ENCODE measurements at regions not wholly inside any gene's neighbourhood (a gene's known extent, or its start where the extent isn't known, plus 50 kb on each side); places are given as distances from the start of the nearest gene placed in this dataset.

DNA sequence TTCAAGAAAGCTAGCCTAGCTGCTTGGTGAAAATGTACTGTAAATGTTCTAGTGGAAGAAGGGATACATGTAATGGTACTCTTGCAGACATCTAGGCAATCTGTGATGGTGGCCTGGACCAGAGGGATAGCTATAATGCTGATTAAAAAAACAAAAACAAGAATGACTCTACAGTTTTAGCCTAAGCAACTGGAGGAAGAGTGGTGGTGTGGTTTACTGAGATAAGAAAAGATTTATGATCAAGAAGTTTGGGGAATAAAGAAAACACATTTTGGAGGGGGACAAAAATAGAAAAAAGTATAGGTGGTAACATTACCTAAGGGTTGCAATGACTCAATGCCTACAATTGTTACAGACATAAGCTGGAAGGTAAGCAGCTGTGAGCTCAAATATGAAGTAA, 1080.7 kb upstream of the CELF4 start:
- no peak for DNase-seq

DNA sequence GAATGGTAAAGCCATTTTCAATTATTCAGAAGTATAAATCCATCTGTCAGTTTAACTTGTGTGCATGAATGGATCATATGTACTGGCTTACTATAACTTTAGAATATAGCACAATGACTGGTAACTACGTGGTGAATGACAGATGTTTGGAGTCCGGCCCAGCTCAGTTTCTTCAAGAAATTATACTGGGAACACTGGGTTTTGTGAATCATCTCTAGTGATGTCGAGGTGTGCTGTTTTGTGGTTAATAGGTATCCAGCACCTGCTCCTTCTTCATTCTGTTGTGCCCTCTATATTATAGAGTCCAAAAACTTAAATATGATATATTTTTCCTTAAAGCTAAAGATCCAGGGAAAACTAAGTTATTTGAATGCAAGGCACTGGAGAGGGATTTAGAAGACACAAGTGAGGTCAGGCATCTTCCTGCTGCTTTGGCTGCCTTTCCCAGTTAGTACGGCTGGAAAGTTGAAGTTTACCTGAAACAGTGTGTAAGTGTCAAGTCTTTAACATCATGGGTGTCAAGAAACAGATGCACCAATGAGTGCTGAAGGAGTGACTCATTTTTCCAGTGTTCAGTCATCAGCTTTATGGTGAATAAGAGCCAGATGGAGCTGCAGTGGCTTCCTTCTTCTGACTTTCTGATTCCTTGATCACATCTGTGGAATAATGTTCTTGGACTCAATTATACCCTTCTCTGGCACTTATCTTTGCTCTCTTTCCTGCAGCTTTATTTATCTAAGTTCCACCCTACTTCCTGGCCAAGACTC, 1079.5 kb upstream of the CELF4 start:
- DNase-seq: peak; percentile 11

GRCh38 chr18:38642711-38643110, 1077.1 kb upstream of the CELF4 start:
- DNase-seq: no peak

DNA sequence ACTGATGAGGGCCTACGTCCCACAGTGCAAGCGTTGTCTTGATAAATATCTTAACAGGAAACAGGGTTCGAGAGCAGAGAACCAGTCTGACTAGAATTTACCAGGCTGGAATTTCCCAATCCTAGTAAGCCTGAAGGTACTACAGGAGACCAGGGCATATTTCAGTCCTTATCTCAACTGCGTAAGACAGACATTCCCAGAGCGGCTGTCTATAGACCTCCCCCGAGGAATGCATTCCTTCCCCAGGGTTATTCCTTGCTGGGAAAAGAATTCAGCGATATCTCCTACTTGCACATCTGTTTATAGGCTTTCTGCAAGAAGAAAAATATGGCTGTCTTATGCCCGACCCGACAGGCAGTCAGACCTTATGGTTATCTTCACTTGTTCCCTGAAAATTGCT, 1074.1 kb upstream of the CELF4 start:
- peak; percentile 17 for DNase-seq

DNA sequence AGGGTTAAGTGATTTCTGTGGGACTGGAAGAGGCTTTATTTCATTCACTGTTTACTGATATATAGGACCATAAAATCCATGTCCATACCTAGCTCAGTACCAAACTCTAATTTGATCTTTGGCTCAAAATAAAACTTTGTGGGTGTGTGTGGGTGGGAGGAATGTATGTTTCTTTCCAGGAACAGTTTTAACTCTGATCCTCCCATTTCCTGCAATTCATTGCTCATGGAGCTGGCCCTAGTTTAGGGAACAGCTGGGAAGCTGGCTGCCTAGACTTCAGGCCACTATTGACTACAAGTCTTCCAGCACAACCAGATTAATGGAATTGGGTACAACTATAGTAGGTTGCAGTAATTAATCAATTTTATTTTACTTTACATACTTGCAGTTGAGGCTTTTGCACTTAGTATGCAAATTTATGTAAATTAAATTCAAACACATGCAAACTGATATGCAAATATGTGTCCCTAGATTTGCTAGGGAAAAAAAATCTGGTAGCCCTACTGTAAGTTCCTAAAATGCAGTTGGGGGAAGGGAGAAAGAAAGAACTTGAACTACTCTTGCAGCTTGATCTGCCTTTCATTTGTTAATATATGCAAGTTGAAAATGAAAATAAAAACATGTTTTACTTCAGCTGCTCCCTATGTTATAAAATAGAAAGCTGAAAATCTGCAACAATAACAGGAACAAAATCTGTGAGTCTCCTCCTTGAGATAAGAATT, 1070.3 kb upstream of the CELF4 start:
- DNase-seq: no peak

DNA sequence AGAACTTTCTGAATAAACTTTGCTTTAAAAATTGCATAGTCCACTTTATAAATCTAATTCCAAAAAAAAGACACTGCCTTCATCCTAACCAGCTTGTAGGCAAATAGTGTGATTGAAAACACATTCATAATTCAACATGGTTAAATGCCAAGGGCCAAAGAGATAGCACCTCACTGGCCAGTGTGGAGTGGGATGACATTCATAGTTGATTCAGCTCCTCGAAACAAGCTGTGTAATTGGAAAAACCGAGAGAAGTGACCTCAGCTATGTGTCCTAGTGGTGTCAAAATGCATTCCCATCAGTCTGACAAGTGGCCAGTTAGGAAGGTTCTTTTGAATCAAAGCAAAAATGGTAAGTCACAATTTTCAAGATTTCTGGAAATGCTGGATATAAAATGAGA, 1068.5 kb upstream of the CELF4 start:
- no peak for DNase-seq

- DNase-seq: no peak
Observed at GRCh38 chr18:38633333-38633732, 1067.7 kb upstream of the CELF4 start.

DNA sequence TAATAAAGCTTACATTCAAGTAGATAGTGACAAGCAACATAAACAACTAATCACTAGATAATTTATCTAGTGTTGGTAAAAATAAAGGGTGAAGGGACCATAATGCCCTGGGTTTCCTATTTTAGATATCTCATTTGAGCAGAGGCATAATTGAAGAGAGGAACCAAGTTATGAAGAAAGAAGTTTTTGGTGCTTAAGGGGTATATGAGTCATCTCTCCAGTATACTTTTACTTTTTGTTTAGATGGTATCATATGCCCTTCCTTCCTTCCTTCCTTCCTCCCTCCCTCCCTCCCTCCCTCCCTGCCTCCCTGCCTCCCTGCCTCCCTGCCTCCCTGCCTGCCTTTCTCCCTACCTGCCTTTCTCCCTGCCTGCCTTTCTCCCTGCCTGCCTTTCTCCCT, 1053.5 kb upstream of the CELF4 start:
- no peak for DNase-seq

GRCh38 chr18:38616306-38616705, 1050.7 kb upstream of the CELF4 start:
- no peak for DNase-seq

DNA sequence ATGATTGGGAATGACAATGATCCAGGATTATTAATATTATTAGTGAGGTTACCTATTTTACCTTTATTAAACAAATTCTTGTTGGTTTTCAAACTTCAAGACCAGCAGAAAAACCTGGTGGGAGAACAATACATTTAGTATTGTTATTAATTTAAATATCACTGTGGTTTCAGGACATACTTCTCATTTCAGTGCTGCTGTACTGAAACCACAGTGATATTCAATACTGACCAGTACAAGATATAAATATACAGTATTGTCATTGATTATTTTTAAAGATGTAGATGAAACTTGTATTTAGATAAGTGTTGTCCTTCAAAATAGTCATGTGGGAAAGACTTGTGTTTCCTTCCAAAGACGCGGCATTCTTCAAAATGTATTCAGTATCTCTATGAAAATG, 1047.3 kb upstream of the CELF4 start:
- DNase-seq: no peak

DNA sequence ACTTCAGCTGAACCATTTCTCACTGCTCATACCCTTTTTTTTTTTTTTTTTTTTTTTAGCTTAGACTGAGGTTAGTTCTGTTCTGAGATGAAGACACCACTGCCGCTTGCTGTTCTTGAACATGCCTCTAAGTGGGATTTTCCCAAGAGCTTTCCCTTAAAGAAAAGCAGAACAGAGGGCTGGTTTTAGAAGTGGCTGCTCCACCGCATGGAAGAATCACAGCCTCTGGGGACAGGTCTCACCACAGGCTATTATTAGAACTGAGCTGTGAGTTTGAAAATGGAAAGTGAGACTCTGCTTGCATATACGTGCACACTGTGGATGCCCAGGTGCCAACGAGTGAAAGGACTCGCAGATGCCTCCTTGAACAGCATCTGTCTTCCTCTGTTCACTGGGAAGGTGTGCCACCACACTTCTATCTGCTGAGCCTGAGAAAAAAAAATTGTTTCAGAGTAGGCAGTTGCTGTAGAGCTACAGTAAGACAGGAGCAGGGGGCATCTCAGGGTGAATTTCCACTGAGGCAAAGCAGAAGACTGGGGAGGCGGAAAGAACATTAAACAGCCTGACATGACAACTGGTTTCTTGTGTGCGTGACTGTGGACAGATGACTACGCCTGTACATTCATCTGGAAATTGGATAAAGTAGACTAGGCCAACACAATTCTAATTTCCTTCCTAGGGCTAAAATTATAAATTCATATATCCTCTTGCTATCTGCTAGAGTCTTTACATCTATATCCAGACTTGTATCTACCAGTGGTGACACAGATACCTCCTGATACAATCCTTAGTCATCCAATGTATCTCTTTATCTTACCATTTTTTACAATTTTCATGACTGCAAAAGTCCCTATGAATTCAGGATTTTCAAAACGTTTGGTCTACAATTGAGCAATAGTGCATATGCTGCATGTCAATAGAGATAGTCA, 1045.7 kb upstream of the CELF4 start:
- DNase-seq: no peak

GRCh38 chr18:38606841-38607240, 1041.2 kb upstream of the CELF4 start:
- no peak for DNase-seq

DNA sequence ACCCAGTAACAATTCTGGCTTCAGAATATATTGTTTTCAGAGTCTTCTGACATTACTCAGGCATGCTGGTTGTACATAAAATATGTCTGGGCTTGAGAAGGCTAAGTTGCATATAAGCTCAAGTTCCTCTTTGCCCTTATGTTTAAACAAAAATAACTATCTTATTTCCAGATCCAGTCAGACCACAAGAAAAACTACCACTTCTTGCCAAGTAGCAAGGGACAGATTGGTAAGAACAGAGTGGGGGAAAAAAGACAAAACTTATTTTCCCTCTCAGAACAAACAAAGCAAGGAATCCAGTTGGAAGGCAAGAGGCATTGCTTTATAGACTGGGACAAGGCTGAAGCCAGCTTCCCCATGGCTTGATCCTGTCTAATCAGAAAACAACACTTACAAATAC, 1036.7 kb upstream of the CELF4 start:
- DNase-seq: no peak

- no peak for DNase-seq
Observed at GRCh38 chr18:38587571-38587970, 1022.0 kb upstream of the CELF4 start.

DNA sequence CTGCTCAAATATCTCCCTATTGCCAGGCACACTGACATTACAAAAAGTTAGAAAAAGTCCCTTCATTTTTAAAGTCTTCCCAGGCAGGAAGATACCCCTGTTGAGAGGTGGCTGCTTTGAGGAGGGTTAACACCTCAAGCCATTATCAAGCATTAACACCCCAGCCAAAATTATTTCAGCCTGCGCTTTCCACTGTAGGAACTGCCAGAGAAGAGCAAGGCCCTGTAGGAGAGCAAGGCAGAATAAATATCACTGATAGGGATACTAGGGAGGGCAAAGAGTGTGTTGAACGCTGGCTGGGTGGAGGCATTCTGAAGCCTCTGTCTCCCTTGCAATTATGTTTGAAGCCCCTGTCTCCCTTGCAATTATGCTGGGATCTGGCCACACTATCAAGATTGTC, 1020.7 kb upstream of the CELF4 start:
- DNase-seq: no peak

DNA sequence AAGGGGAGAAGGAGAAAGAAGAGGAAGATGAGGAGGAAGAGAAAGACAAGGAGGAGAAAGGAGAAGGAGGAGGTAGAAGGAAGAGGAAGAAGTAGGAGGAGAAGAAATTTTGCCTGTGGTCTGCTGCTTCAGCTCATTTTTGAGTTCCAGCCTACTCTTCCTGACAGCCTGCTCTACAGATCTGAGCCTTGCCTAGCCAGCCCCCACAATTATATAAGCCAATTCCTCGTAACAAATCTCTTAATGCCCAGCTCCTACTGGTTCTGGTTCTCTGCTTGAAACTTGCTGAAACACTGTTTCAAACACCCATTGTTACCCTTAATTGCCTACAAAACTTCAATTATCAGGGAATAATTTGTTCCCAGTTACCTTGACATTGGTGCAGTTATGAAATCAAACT, 1014.2 kb upstream of the CELF4 start:
- no peak for DNase-seq

GRCh38 chr18:38576916-38577315, 1011.3 kb upstream of the CELF4 start:
- no peak for DNase-seq

- DNase-seq: no peak
Observed at GRCh38 chr18:38576349-38576748, 1010.8 kb upstream of the CELF4 start.

- no peak for DNase-seq
Observed at GRCh38 chr18:38575648-38576047, 1010.0 kb upstream of the CELF4 start.

DNA sequence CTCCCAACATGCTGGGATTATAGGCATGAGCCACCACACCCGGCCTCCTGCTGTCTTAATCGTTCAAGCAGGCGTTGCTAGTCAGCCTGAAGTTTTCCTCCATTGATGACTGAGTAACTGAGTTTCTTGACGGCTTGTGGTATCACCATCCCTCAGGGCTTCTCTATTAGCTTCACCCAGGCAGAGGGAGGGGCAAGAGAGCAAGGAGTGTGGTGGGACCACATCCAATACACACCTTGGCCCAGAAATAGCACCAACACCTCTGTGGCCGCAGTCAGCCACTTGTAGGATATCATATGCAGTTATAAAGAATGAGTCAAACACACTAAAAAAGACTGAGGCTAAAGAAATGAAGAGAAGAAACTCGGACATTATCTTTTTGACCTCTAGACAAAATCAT, 1009.4 kb upstream of the CELF4 start:
- DNase-seq: no peak

DNA sequence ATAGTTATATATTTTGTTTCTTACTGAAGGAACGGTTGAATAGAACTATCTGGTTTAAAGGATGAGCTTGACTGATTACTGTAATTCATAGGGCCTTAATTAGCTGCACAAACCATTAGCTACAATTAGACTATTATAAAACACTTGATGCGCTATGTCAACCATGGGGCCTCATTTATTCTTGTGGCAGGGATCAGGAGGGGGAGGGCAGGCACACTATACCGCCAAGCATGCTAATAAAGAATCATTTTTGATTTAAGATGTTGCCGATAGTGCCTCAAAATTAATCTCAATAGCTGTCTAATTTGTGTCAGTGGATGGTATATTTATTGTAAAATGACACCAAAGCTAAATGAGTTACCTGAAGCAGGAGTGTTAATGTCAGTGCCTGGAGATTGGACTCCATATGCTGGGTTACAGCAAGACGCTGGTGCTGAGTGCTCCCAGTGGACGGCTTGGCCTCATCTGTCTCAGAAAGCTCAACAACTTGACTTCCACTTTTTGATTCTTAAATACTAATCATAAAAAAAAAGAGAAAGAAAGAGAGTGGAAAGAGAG, 1007.0 kb upstream of the CELF4 start:
- no peak for DNase-seq

DNA sequence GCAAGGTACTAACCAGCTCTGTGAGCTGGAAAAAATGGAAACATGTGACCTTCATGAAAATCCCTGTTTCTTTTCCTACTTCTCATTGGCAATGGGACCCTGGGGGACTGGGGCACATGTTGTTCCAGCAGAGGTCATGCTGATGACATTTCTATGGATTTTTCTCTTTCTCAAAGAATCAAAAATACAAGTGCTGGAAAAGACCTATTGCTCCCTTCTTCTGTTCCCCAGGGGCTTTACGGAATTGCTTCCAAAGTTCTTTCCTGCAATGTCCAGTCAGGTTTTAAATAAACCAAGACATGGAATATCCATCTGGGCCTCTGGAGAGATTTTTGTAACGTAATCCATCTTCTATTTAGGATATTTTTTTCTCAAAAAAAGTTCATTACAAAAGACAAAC, 1006.1 kb upstream of the CELF4 start:
- DNase-seq: no peak

GRCh38 chr18:38565513-38565912, 999.9 kb upstream of the CELF4 start:
- no peak for DNase-seq

Data from DMS53 (cell line).